Fibroblast of the aortic adventitia (primary cell): ENCODE measurements at regions not wholly inside any gene's neighbourhood (a gene's known extent, or its start where the extent isn't known, plus 50 kb on each side); places are given as distances from the start of the nearest gene placed in this dataset.

Source experiments
- DNase-seq: peaks from one replicate; pipeline ENCODE4 v3.0.0-alpha.2; 2010; ENCODE audit warnings: low read depth
- H3K4me3 ChIP-seq: 2 replicates; pipeline ENCODE4 v1.5.1; 2011; ENCODE audit warnings: low read depth, mild to moderate bottlenecking, control low read depth, low read length, moderate library complexity
- TF ChIP-seq, protein P1 (sequence below): IDR thresholded peaks from 2 replicates; pipeline ENCODE4 v1.5.1; 2011; ENCODE audit warnings: mild to moderate bottlenecking, low read length, control low read depth, inconsistent platforms; ENCODE audit not compliant: insufficient read depth

DNA sequence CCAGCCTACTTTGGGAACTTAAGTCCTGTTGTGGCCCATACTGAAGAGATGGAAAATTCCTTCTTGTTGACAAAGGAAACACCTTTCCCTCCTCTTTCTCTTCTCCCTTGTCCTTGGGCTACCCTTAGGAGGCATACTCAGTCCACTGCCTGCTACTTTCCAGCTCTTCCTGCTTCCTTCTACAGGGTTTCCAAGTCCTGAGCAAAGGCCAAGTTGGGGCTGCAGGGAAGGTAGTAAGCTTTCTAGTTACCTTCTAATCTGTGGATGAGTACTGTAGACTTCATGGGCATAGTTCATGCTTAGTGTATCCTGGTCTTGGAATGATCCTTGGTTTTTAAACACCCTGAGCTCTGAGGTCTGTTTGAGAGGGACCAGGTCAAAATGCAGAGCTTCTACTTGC lies 299.2 kb upstream of the MAF start:
- no peak for DNase-seq
- TF ChIP-seq, protein P1, sequence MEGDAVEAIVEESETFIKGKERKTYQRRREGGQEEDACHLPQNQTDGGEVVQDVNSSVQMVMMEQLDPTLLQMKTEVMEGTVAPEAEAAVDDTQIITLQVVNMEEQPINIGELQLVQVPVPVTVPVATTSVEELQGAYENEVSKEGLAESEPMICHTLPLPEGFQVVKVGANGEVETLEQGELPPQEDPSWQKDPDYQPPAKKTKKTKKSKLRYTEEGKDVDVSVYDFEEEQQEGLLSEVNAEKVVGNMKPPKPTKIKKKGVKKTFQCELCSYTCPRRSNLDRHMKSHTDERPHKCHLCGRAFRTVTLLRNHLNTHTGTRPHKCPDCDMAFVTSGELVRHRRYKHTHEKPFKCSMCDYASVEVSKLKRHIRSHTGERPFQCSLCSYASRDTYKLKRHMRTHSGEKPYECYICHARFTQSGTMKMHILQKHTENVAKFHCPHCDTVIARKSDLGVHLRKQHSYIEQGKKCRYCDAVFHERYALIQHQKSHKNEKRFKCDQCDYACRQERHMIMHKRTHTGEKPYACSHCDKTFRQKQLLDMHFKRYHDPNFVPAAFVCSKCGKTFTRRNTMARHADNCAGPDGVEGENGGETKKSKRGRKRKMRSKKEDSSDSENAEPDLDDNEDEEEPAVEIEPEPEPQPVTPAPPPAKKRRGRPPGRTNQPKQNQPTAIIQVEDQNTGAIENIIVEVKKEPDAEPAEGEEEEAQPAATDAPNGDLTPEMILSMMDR: no peak

DNA sequence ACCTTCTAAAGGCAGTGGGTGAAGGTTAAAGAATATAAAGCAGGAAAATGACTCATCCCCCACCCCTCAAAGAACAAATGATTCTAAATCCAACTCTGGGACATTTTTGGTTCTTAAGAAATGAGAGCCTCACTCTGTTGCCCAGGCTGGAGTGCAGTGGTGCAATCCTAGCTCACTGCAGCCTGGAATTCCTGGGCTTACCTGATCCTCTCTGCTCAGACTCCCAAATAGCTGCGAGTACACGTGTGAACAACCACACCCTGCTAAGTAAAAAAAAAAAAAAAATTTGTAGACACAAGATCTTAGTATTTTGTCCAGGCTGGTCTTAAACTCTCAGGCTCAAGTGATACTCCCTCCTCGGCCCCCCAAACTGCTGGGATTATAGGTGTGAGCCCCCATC lies 298.8 kb upstream of the MAF start:
- no peak for DNase-seq
- TF ChIP-seq, protein P1: no peak
- H3K4me3 ChIP-seq: no peak overlapping the region

More for the DNA sequence above, 299.2 kb upstream of the MAF start:
- H3K4me3 ChIP-seq: no peak overlapping the region

DNA sequence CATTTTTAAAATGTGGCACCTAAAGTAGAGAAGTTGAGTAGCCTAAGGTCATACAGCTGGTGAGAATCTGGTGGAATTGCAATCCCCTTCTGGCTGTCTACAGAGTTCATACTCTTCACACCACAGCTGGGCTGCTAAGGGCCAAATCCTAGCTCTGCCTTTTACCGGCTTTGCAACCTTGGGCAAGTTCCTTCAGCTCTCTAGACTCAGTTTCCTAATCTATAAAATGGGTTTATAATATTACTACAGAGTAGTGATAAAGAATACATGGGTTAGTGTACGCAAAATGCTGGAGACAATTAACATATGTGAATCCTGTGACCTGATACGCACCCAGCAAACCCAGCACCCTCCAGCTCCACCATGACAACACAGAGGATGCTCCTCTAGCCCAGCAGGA lies 298.2 kb upstream of the MAF start:
- H3K4me3 ChIP-seq: no peak overlapping the region
- no peak for DNase-seq
- TF ChIP-seq, protein P1: no peak

DNA sequence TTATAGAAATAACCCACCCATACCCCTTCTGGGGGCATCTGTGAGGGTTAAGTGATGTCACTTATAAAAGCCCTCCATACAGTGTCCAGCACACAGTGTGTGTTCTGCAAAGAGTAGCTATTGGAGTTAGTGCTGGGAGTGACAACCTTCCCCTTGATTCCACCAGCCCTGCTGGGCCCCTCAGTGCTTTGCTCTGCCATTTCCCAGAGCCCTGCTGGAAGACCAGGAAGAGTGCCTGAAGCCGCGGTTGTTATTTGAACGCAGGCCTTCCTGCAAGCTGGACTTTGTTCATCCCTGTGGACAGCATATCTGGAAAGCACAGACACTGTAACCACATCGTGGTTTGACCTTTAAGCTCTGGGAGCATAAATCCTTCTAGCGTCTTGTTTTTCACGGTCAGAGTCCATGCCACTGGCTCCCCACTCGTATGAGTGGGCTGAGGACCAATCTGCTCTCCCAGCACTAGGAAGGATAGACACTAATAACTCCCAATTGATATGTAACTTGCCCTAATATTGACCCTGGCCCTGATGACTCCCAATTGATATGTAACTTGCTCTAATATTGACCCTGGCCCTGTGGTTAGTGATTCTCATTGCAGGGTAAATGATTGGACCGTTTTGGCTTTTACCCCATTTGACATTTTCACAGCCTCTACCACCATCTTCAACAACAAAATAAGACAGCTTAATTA lies 297.1 kb upstream of the MAF start:
- TF ChIP-seq, protein P1: no peak
- no peak for DNase-seq

DNA sequence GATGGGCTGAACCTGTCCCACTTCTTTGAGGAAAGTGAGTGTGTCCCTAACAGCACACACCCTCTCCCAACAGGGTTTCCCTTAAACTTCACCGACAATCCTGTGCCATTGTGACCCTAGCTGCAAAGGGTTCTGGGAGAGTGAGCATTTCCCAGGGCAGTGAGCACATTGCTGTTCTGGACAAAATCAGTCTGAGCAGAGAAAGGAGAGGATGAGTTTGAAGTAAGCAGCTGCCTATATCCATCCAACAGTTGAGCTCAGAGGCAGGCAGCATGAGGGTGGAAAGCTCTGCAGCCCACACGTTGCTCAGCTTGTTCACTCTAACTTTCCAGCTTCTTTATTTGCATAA lies 296.5 kb upstream of the MAF start:
- TF ChIP-seq, protein P1: no peak
- no peak overlapping the region for H3K4me3 ChIP-seq
- DNase-seq: no peak

More for the DNA sequence above, 297.1 kb upstream of the MAF start:
- no peak overlapping the region for H3K4me3 ChIP-seq

DNA sequence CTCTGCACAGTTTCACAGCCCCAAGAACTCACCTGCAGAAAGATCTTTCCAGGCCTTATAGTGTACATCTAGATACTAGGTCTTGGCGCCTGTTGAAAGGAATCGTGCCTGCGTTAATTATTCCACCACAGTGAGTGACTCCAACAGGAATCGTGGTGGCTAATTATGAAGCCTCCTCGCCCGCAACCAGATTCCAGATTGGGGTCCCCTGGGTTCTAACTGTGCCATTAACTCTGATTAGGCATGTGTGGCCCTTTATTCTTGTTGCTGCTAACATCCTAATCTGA lies 295.3 kb upstream of the MAF start:
- H3K4me3 ChIP-seq: no peak overlapping the region
- DNase-seq: no peak
- TF ChIP-seq, protein P1: no peak
